GM23248 (cell line): ENCODE measurements at regions not wholly inside any gene's neighbourhood (a gene's known extent, or its start where the extent isn't known, plus 50 kb on each side); places are given as distances from the start of the nearest gene placed in this dataset.

Source experiments
- EZH2 ChIP-seq: fragments of 200-600 bp; sonication (generic); IDR thresholded peaks from 2 replicates; pipeline ENCODE4 v1.6.1; 2018; ENCODE audit warnings: antibody characterized with exemption, mild to moderate bottlenecking; ENCODE audit not compliant: insufficient read depth, poor library complexity, severe bottlenecking
- EZH2phosphoT487 ChIP-seq: fragments of 200-600 bp; sonication (generic); IDR thresholded peaks from 2 replicates; pipeline ENCODE4 v1.6.1; 2018; ENCODE audit warnings: antibody characterized with exemption, moderate library complexity, mild to moderate bottlenecking, low read depth; ENCODE audit not compliant: insufficient read depth

- TF ChIP-seq EZH2 (no peak), EZH2phosphoT487 (no peak)
Observed at GRCh38 chr5:155753943-155754581, 572.9 kb upstream of the SGCD start.
